A549 (cell line): ENCODE measurements at regions not wholly inside any gene's neighbourhood (a gene's known extent, or its start where the extent isn't known, plus 50 kb on each side); places are given as distances from the start of the nearest gene placed in this dataset.

Experiments
- ATAC-seq, 2 experiments: fragments of 200-7000 bp in 1 of 2; fragments of >200 bp in 1 of 2; cut with Nextera tagmentation in 1 of 2; cut with Tn5 transposase in 1 of 2; 3 replicates each; pipeline versions ENCODE4 v1.8.0 to v1.9.1; 2018 to 2020; ENCODE audit warnings: mild to moderate bottlenecking in 1 of 2, moderate library complexity in 1 of 2
- CTCF ChIA-PET: fragments of 300-600 bp; sonication (Branson Sonifier 250); formaldehyde crosslinking; extraction: SDS; loops from one replicate; lab custom pipeline; 2021; ENCODE audit warnings: antibody characterized with exemption, inconsistent platforms; lab: Yijun Ruan, JAX
- POLR2A ChIA-PET: fragments of 350-600 bp; formaldehyde crosslinking; extraction: SDS; loops from one replicate; lab custom pipeline; 2021; ENCODE audit warnings: antibody characterized with exemption, inconsistent platforms; lab: Yijun Ruan, JAX
- DNase-seq, 2 experiments: peaks; one replicate each; pipeline versions ENCODE4 v3.0.0 to v3.0.0-alpha.2; 2011 to 2016; ENCODE audit warnings: low read depth in 1 of 2, low spot score in 1 of 2
- FAIRE-seq: peaks from 2 replicates; lab custom pipeline; 2011; peaks lifted over from hg19 to GRCh38; lab: Jason Lieb, UNC
- H3K27ac ChIP-seq, 2 experiments: fragments of >200 bp; sonication (Bioruptor Twin); formaldehyde crosslinking; 3 replicates each; pipeline ENCODE4 v1.5.1; 2016 to 2017
- H3K4me1 ChIP-seq: fragments of >200 bp; sonication (Bioruptor Twin); formaldehyde crosslinking; 3 replicates; pipeline ENCODE4 v1.6.1; 2016
- H3K4me2 ChIP-seq: fragments of >200 bp; sonication (Bioruptor Twin); formaldehyde crosslinking; 3 replicates; pipeline ENCODE4 v1.6.1; 2016
- H3K4me3 ChIP-seq: fragments of >200 bp; sonication (Bioruptor Twin); formaldehyde crosslinking; 3 replicates; pipeline ENCODE4 v1.5.1; 2016
- H3K9me3 ChIP-seq: fragments of >200 bp; sonication (Bioruptor Twin); formaldehyde crosslinking; 3 replicates; pipeline ENCODE4 v1.6.1; 2016
- ATOH8 ChIP-seq: fragments of 250-450 bp; sonication (Bioruptor Pico); IDR thresholded peaks from 2 replicates; pipeline ENCODE4 v1.5.0; 2020; ENCODE audit warnings: low read depth, mild to moderate bottlenecking, moderate library complexity
- BCL3 ChIP-seq: fragments of >200 bp; sonication (Bioruptor Twin); formaldehyde crosslinking; IDR thresholded peaks from 3 replicates; pipeline ENCODE4 v1.6.1; 2016
- CBX8 ChIP-seq: fragments of 200-600 bp; sonication (generic); IDR thresholded peaks from 2 replicates; pipeline ENCODE4 v1.6.1; 2016
- CHD4 ChIP-seq: fragments of 200-600 bp; sonication (generic); IDR thresholded peaks from 2 replicates; pipeline ENCODE4 v1.6.1; 2016; ENCODE audit warnings: antibody characterized with exemption, mild to moderate bottlenecking, borderline replicate concordance
- CTCF ChIP-seq: fragments of >200 bp; sonication (Bioruptor Twin); formaldehyde crosslinking; IDR thresholded peaks from 3 replicates; pipeline ENCODE4 v1.5.1; 2016
- E2F6 ChIP-seq: IDR thresholded peaks from 2 replicates; pipeline ENCODE4 v1.6.1; 2012; ENCODE audit warnings: low read depth, borderline replicate concordance
- EHMT2 ChIP-seq: fragments of 200-600 bp; sonication (generic); IDR thresholded peaks from 2 replicates; pipeline ENCODE4 v1.6.1; 2016; ENCODE audit warnings: antibody characterized with exemption, low read depth, mild to moderate bottlenecking, moderate library complexity
- ELK1 ChIP-seq: fragments of 150-350 bp; IDR thresholded peaks from 2 replicates; pipeline ENCODE4 v1.6.1; 2014; ENCODE audit warnings: low read depth, mild to moderate bottlenecking, low read length
- ESRRA ChIP-seq: fragments of 150-350 bp; IDR thresholded peaks from 2 replicates; pipeline ENCODE4 v1.6.1; 2014; ENCODE audit warnings: mild to moderate bottlenecking, low read length, borderline replicate concordance
- FOSL2 ChIP-seq, 2 experiments: fragments of 450-650 bp in 1 of 2; fragments of >200 bp in 1 of 2; sonication (Bioruptor Twin) in 1 of 2; formaldehyde crosslinking; IDR thresholded peaks; 2 replicates each; pipeline versions ENCODE4 v1.5.0 to v1.6.1; 2016 to 2020; ENCODE audit warnings: mild to moderate bottlenecking in 1 of 2, moderate library complexity in 1 of 2
- FOXS1 ChIP-seq: fragments of 250-450 bp; sonication (Bioruptor Pico); IDR thresholded peaks from 2 replicates; pipeline ENCODE4 v1.5.0; 2020; ENCODE audit warnings: mild to moderate bottlenecking, moderate library complexity
- MAZ ChIP-seq: fragments of 150-350 bp; IDR thresholded peaks from 2 replicates; pipeline ENCODE4 v1.6.1; 2014; ENCODE audit warnings: antibody characterized with exemption, low read depth, low read length, borderline replicate concordance
- MYC ChIP-seq: IDR thresholded peaks from 2 replicates; pipeline ENCODE4 v1.6.1; 2012; ENCODE audit warnings: mild to moderate bottlenecking, inconsistent platforms, low read length, improper control_type of control experiment, borderline replicate concordance
- NFE2L2 ChIP-seq: fragments of 150-350 bp; conservative IDR thresholded peaks from 2 replicates; pipeline ENCODE4 v1.6.1; 2014; ENCODE audit warnings: low read length
- PBX3 ChIP-seq: IDR thresholded peaks from 2 replicates; pipeline ENCODE4 v1.6.1; 2012
- PHF8 ChIP-seq: fragments of 200-600 bp; sonication (generic); IDR thresholded peaks from 2 replicates; pipeline ENCODE4 v1.6.1; 2016; ENCODE audit warnings: low read depth, mild to moderate bottlenecking, antibody characterized with exemption, moderate library complexity, borderline replicate concordance
- POLR2A ChIP-seq: IDR thresholded peaks from 2 replicates; pipeline ENCODE4 v1.6.1; 2012; ENCODE audit warnings: mild to moderate bottlenecking, low read length
- RNF2 ChIP-seq: fragments of 200-600 bp; sonication (generic); IDR thresholded peaks from 2 replicates; pipeline ENCODE4 v1.6.1; 2016; ENCODE audit warnings: low read depth, mild to moderate bottlenecking, antibody characterized with exemption, moderate library complexity, borderline replicate concordance
- SREBF2 ChIP-seq: fragments of 450-650 bp; IDR thresholded peaks from 2 replicates; pipeline ENCODE4 v1.6.1; 2014; ENCODE audit warnings: mild to moderate bottlenecking, moderate library complexity
- ZSCAN20 ChIP-seq: fragments of 250-450 bp; sonication (Bioruptor Pico); IDR thresholded peaks from 2 replicates; pipeline ENCODE4 v1.8.0; 2022; ENCODE audit warnings: mild to moderate bottlenecking, moderate library complexity
- WGBS: methylation state at CpG from one replicate; pipeline ENCODE4 v1.1.6; 2017; ENCODE audit errors: missing lambda C conversion rate; 5-methylcytosine and 5-hydroxymethylcytosine counted together

GRCh38 chr2:120482334-120482733, 136.4 kb downstream of the INHBB start (continued):
- TF ChIP-seq PBX3: no peak

GRCh38 chr2:120483355-120483754, 137.4 kb downstream of the INHBB start:
- Histone ChIP-seq H3K27ac (no peak overlapping the region), H3K4me3 (no peak overlapping the region), H3K4me1 (no peaks in the 10 kb centered on the region), H3K4me2 (no peak overlapping the region), H3K9me3 (no peaks in the 10 kb centered on the region)
- POLR2A ChIA-PET: no interaction called here
- DNase-seq: no peak
- 70% methylated on average over 5 of the region's 5 CpGs for WGBS
- no peak for ATAC-seq
- no peak for TF ChIP-seq PBX3
- no peak for TF ChIP-seq NFE2L2
- FAIRE-seq: no peak
- CTCF ChIA-PET: no interaction called here

GRCh38 chr2:120485096-120485495, 139.2 kb downstream of the INHBB start:
- no peak for DNase-seq
- no peak overlapping the region for H3K4me3 ChIP-seq
- ChIA-PET POLR2A (no interaction called here), CTCF (interaction anchor here (2.5 kb wide), 1 partner anchor 68 kb away, joined by 5 read pairs; no protein-coding TSS in a partner anchor)
- no peak overlapping the region for H3K27ac ChIP-seq
- H3K4me2 ChIP-seq: no peak overlapping the region
- TF ChIP-seq ZSCAN20 (CRISPR knock-in tag) (no peak), POLR2A (no peak), PHF8 (no peak), FOXS1 (CRISPR knock-in tag) (no peak), ATOH8 (no peak), ESRRA (no peak), CTCF (no peak), BCL3 (no peak), EHMT2 (no peak), CBX8 (no peak), MYC (no peak), MAZ (no peak), FOSL2 (IDR thresholded peaks at IDR 0.05) (no peak), FOSL2 (CRISPR knock-in tag; IDR thresholded peaks at IDR 0.05) (no peak)
- H3K9me3 ChIP-seq: no peaks in the 10 kb centered on the region
- no peaks in the 10 kb centered on the region for H3K4me1 ChIP-seq
- WGBS: 78% methylated on average over 5 of the region's 7 CpGs
- FAIRE-seq: no peak
- no peak for ATAC-seq

GRCh38 chr2:120486441-120486840, 140.5 kb downstream of the INHBB start:
- H3K4me1 ChIP-seq: no peaks in the 10 kb centered on the region
- FAIRE-seq (no peak), DNase-seq (no peak), ATAC-seq (no peak)
- ChIA-PET POLR2A (no interaction called here), CTCF (interaction anchor here (1.4 kb wide), 1 partner anchor 143 kb away, joined by 6 read pairs; no protein-coding TSS in a partner anchor)
- no peak overlapping the region for H3K27ac ChIP-seq
- H3K4me2 ChIP-seq: no peak overlapping the region
- no peaks in the 10 kb centered on the region for H3K9me3 ChIP-seq
- WGBS: 60% methylated on average over 8 of the region's 8 CpGs
- H3K4me3 ChIP-seq: no peak overlapping the region
- TF ChIP-seq CHD4 (no peak), E2F6 (no peak), ELK1 (no peak), SREBF2 (no peak), MAZ (no peak), FOXS1 (CRISPR knock-in tag) (no peak), MYC (no peak), ZSCAN20 (CRISPR knock-in tag) (no peak), RNF2 (no peak), CTCF (no peak)
